ENCODE measurements at regions not wholly inside any gene's neighbourhood (a gene's known extent, or its start where the extent isn't known, plus 50 kb on each side); places are given as distances from the start of the nearest gene placed in this dataset.

- TF ChIP-seq REST (IDR thresholded peaks at IDR 0.05; ENCODE audit: unreplicated experiment), result no peak
Measured at GRCh38 chr6:165820407-165820806, 157.4 kb upstream of the PDE10A start (continued).

GRCh38 chr6:165819394-165819793 lies 156.4 kb upstream of the PDE10A start:
- Histone ChIP-seq H3K4me3 (no peak overlapping the region), H4K20me1 (replicated peaks; ENCODE audit: insufficient read depth) (no peaks in the 10 kb centered on the region), H3K27ac (ENCODE audit: low read depth) (no peak overlapping the region), H3F3A (replicated peaks; ENCODE audit: low read depth) (no peaks in the 10 kb centered on the region), H3K9me2 (ENCODE audit: insufficient read depth) (no peaks in the 10 kb centered on the region), H2AFZ (peak overlapping the region; percentile 79), H3K4me2 (peak overlapping the region; percentile 8; the same call in 1 of the 2 replicates), H3K4me1 (ENCODE audit: insufficient read depth) (peaks cover 35% of the 10 kb centered on the region), H3K36me3 (ENCODE audit: insufficient read depth) (no peaks in the 10 kb centered on the region), H3K27me3 (ENCODE audit: insufficient read depth) (no peaks in the 10 kb centered on the region), H3K79me2 (replicated peaks; ENCODE audit: insufficient read depth) (no peaks in the 10 kb centered on the region)
- Mint-ChIP-seq H3K4me1 (peaks cover 41% of the 10 kb centered on the region), H3K4me3 (peak overlapping the region; percentile 4; the same call in 1 of the 3 replicates), H3K9me3 (no peaks in the 10 kb centered on the region), H3K27me3 (ENCODE audit: insufficient read depth, low read depth, poor library complexity) (peaks cover 12% of the 10 kb centered on the region), H3K36me3 (ENCODE audit: low read depth) (no peaks in the 10 kb centered on the region), H3K27ac (peak overlapping the region; percentile 0; the same call in 1 of the 2 replicates)
- DNase-seq (ENCODE audit: low spot score) (peak; percentile 41), ATAC-seq (peak; percentile 37)
- TF ChIP-seq CREB1 (CRISPR knock-in tag; IDR thresholded peaks at IDR 0.05; ENCODE audit: low read depth), result no peak
- TF ChIP-seq ZNF462 (CRISPR knock-in tag; IDR thresholded peaks at IDR 0.05), result no peak
- TF ChIP-seq CTCF (conservative IDR thresholded peaks at IDR 0.05; ENCODE audit: low read depth in 2 of 2), result no peak
- no peak for TF ChIP-seq ZNF114 (CRISPR knock-in tag; IDR thresholded peaks at IDR 0.05)
- no peak for TF ChIP-seq STAT1 (IDR thresholded peaks at IDR 0.05; ENCODE audit: unreplicated experiment)
- no peak for TF ChIP-seq EZH2 (IDR thresholded peaks at IDR 0.05; ENCODE audit: low read depth, unreplicated experiment)
- TF ChIP-seq NANOG (IDR thresholded peaks at IDR 0.05; ENCODE audit: borderline replicate concordance), result no peak
- no peak for TF ChIP-seq JUNB (IDR thresholded peaks at IDR 0.05; ENCODE audit: unreplicated experiment)
- no peak for TF ChIP-seq ZNF331 (CRISPR knock-in tag; IDR thresholded peaks at IDR 0.05; ENCODE audit: low read depth)
- no peak for TF ChIP-seq EZH2phosphoT487 (IDR thresholded peaks at IDR 0.05; ENCODE audit: unreplicated experiment)

All from GM23338 (cell line).